T-helper 1 cell treated with Interleukin-12 subunit alpha and Interleukin-12 subunit beta and Interleukin-4 antibody, amounts not matched to agents 30 μg/mL and 1 μg/mL, for 36 hours (primary cell): ENCODE measurements at regions not wholly inside any gene's neighbourhood (a gene's known extent, or its start where the extent isn't known, plus 50 kb on each side); places are given as distances from the start of the nearest gene placed in this dataset.
"Not testable (repeated sequence)": the region's sequence is repeated elsewhere in the genome, so short reads cannot be mapped to it uniquely, and the experiment has no call there.

ENCODE experiments used
- H3K27ac Mint-ChIP-seq: one replicate; pipeline ENCODE4 v1.8.0; 2021; ENCODE audit warnings: mild to moderate bottlenecking, mixed read lengths
- H3K27me3 Mint-ChIP-seq: one replicate; pipeline ENCODE4 v1.8.0; 2021; ENCODE audit warnings: low read depth, mixed read lengths
- H3K36me3 Mint-ChIP-seq: one replicate; pipeline ENCODE4 v1.8.0; 2021; ENCODE audit warnings: low read depth, mixed read lengths
- H3K4me1 Mint-ChIP-seq: one replicate; pipeline ENCODE4 v1.8.0; 2021; ENCODE audit warnings: low read depth, mixed read lengths
- H3K4me3 Mint-ChIP-seq: one replicate; pipeline ENCODE4 v1.8.0; 2021; ENCODE audit warnings: mild to moderate bottlenecking, moderate library complexity, mixed read lengths
- H3K9me3 Mint-ChIP-seq: one replicate; pipeline ENCODE4 v1.8.0; 2021; ENCODE audit warnings: mixed read lengths

- H3K4me3 Mint-ChIP-seq: no peak overlapping the region
- H3K9me3 Mint-ChIP-seq: peaks cover 3% of the 10 kb centered on the region
- no peaks in the 10 kb centered on the region for H3K36me3 Mint-ChIP-seq
- H3K27ac Mint-ChIP-seq: no peak overlapping the region
- peaks cover 18% of the 10 kb centered on the region for H3K27me3 Mint-ChIP-seq
- no peaks in the 10 kb centered on the region for H3K4me1 Mint-ChIP-seq
Observed at GRCh38 chr12:107200394-107200793, 107.0 kb upstream of the CRY1 start.

GRCh38 chr12:107207931-107208525, 114.7 kb upstream of the CRY1 start:
- Mint-ChIP-seq H3K4me3 (no peak overlapping the region), H3K36me3 (peaks cover under 1% of the 10 kb centered on the region), H3K27me3 (peaks cover 16% of the 10 kb centered on the region), H3K4me1 (no peaks in the 10 kb centered on the region), H3K27ac (no peak overlapping the region), H3K9me3 (no peaks in the 10 kb centered on the region)

GRCh38 chr12:107209700-107210099, 116.4 kb upstream of the CRY1 start:
- H3K4me1 Mint-ChIP-seq, H3K4me3 Mint-ChIP-seq, H3K9me3 Mint-ChIP-seq, H3K36me3 Mint-ChIP-seq, H3K27ac Mint-ChIP-seq: not testable (repeated sequence)
- H3K27me3 Mint-ChIP-seq: peaks cover 16% of the 10 kb centered on the region

GRCh38 chr12:107214373-107214773, 121.0 kb upstream of the CRY1 start:
- not testable (repeated sequence) for H3K36me3 Mint-ChIP-seq, H3K4me3 Mint-ChIP-seq, H3K4me1 Mint-ChIP-seq, H3K27ac Mint-ChIP-seq, H3K27me3 Mint-ChIP-seq, H3K9me3 Mint-ChIP-seq

GRCh38 chr12:107216411-107216810, 123.1 kb upstream of the CRY1 start:
- not testable (repeated sequence) for H3K27me3 Mint-ChIP-seq, H3K4me3 Mint-ChIP-seq, H3K27ac Mint-ChIP-seq, H3K36me3 Mint-ChIP-seq, H3K4me1 Mint-ChIP-seq, H3K9me3 Mint-ChIP-seq

GRCh38 chr12:107219301-107219700, 126.0 kb upstream of the CRY1 start:
- H3K36me3 Mint-ChIP-seq: no peaks in the 10 kb centered on the region
- H3K4me3 Mint-ChIP-seq: no peak overlapping the region
- H3K9me3 Mint-ChIP-seq: peaks cover 4% of the 10 kb centered on the region
- H3K27ac Mint-ChIP-seq: no peak overlapping the region
- no peaks in the 10 kb centered on the region for H3K4me1 Mint-ChIP-seq
- peaks cover 31% of the 10 kb centered on the region for H3K27me3 Mint-ChIP-seq

- no peaks in the 10 kb centered on the region for H3K36me3 Mint-ChIP-seq
- H3K4me1 Mint-ChIP-seq: no peaks in the 10 kb centered on the region
- H3K27ac Mint-ChIP-seq: no peak overlapping the region
- H3K9me3 Mint-ChIP-seq: peaks cover 4% of the 10 kb centered on the region
- H3K4me3 Mint-ChIP-seq: no peak overlapping the region
- peaks cover 34% of the 10 kb centered on the region for H3K27me3 Mint-ChIP-seq
Observed at GRCh38 chr12:107221913-107222312, 128.6 kb upstream of the CRY1 start.

GRCh38 chr12:107223821-107224220, 130.5 kb upstream of the CRY1 start:
- no peak overlapping the region for H3K27ac Mint-ChIP-seq
- no peaks in the 10 kb centered on the region for H3K36me3 Mint-ChIP-seq
- no peaks in the 10 kb centered on the region for H3K9me3 Mint-ChIP-seq
- no peaks in the 10 kb centered on the region for H3K4me1 Mint-ChIP-seq
- H3K27me3 Mint-ChIP-seq: peaks cover 36% of the 10 kb centered on the region
- H3K4me3 Mint-ChIP-seq: no peak overlapping the region

GRCh38 chr12:107225635-107226034, 132.3 kb upstream of the CRY1 start:
- Mint-ChIP-seq H3K4me3 (no peak overlapping the region), H3K27me3 (peaks cover 33% of the 10 kb centered on the region), H3K36me3 (no peaks in the 10 kb centered on the region), H3K4me1 (no peaks in the 10 kb centered on the region), H3K27ac (no peak overlapping the region), H3K9me3 (no peaks in the 10 kb centered on the region)

GRCh38 chr12:107226126-107226525, 132.8 kb upstream of the CRY1 start:
- H3K4me1 Mint-ChIP-seq: no peaks in the 10 kb centered on the region
- no peak overlapping the region for H3K4me3 Mint-ChIP-seq
- no peak overlapping the region for H3K27ac Mint-ChIP-seq
- peaks cover 30% of the 10 kb centered on the region for H3K27me3 Mint-ChIP-seq
- no peaks in the 10 kb centered on the region for H3K36me3 Mint-ChIP-seq
- no peaks in the 10 kb centered on the region for H3K9me3 Mint-ChIP-seq

- Mint-ChIP-seq H3K9me3 (no peaks in the 10 kb centered on the region), H3K4me3 (no peak overlapping the region), H3K27ac (no peak overlapping the region), H3K27me3 (peaks cover 18% of the 10 kb centered on the region), H3K36me3 (no peaks in the 10 kb centered on the region), H3K4me1 (no peaks in the 10 kb centered on the region)
Observed at GRCh38 chr12:107228076-107228475, 134.7 kb upstream of the CRY1 start.

GRCh38 chr12:107229827-107230226, 136.5 kb upstream of the CRY1 start:
- H3K4me1 Mint-ChIP-seq: no peaks in the 10 kb centered on the region
- no peaks in the 10 kb centered on the region for H3K9me3 Mint-ChIP-seq
- peaks cover 8% of the 10 kb centered on the region for H3K27me3 Mint-ChIP-seq
- no peaks in the 10 kb centered on the region for H3K36me3 Mint-ChIP-seq
- H3K4me3 Mint-ChIP-seq: no peak overlapping the region
- H3K27ac Mint-ChIP-seq: no peak overlapping the region

GRCh38 chr12:107231303-107231702, 138.0 kb upstream of the CRY1 start:
- Mint-ChIP-seq H3K9me3 (no peaks in the 10 kb centered on the region), H3K4me3 (no peak overlapping the region), H3K27ac (no peak overlapping the region), H3K4me1 (peaks cover 3% of the 10 kb centered on the region), H3K36me3 (no peaks in the 10 kb centered on the region), H3K27me3 (peaks cover 8% of the 10 kb centered on the region)

GRCh38 chr12:107233551-107233950, 140.2 kb upstream of the CRY1 start:
- Mint-ChIP-seq H3K36me3 (no peaks in the 10 kb centered on the region), H3K27ac (no peak overlapping the region), H3K4me3 (no peak overlapping the region), H3K4me1 (peaks cover 10% of the 10 kb centered on the region), H3K27me3 (peaks cover 4% of the 10 kb centered on the region), H3K9me3 (no peaks in the 10 kb centered on the region)

GRCh38 chr12:107235600-107235999, 142.3 kb upstream of the CRY1 start:
- H3K27me3 Mint-ChIP-seq: peaks cover 4% of the 10 kb centered on the region
- no peaks in the 10 kb centered on the region for H3K36me3 Mint-ChIP-seq
- no peak overlapping the region for H3K27ac Mint-ChIP-seq
- H3K4me3 Mint-ChIP-seq: no peak overlapping the region
- peaks cover 10% of the 10 kb centered on the region for H3K4me1 Mint-ChIP-seq
- H3K9me3 Mint-ChIP-seq: no peaks in the 10 kb centered on the region
